SJSA1 (cell line): ENCODE measurements at regions not wholly inside any gene's neighbourhood (a gene's known extent, or its start where the extent isn't known, plus 50 kb on each side); places are given as distances from the start of the nearest gene placed in this dataset.
"Not testable (repeated sequence)": the region's sequence is repeated elsewhere in the genome, so short reads cannot be mapped to it uniquely, and the experiment has no call there.

Experiments
- DNase-seq, 2 experiments: peaks; one replicate each; pipeline ENCODE4 v3.0.0-alpha.2; 2015 to 2020; ENCODE audit warnings: low spot score in 2 of 2, low read depth in 1 of 2
- H3K27ac ChIP-seq: fragments of 250-450 bp; sonication (Bioruptor Pico); 2 replicates; pipeline ENCODE4 v1.5.1; 2020; ENCODE audit warnings: mild to moderate bottlenecking, moderate library complexity
- H3K27me3 ChIP-seq: fragments of 250-450 bp; sonication (Bioruptor Pico); replicated peaks from 2 replicates; pipeline ENCODE4 v1.5.1; 2020; ENCODE audit warnings: mild to moderate bottlenecking, moderate library complexity
- H3K36me3 ChIP-seq: fragments of 250-450 bp; sonication (Bioruptor Pico); 2 replicates; pipeline ENCODE4 v1.5.1; 2020; ENCODE audit warnings: mild to moderate bottlenecking
- H3K4me1 ChIP-seq: fragments of 250-450 bp; sonication (Bioruptor Pico); replicated peaks from 2 replicates; pipeline ENCODE4 v1.6.1; 2021; ENCODE audit warnings: mild to moderate bottlenecking
- H3K4me3 ChIP-seq: fragments of 250-450 bp; sonication (Bioruptor Pico); 2 replicates; pipeline ENCODE4 v1.5.1; 2020; ENCODE audit warnings: mild to moderate bottlenecking
- H3K9me3 ChIP-seq: fragments of 250-450 bp; sonication (Bioruptor Pico); replicated peaks from 2 replicates; pipeline ENCODE4 v1.5.1; 2020; ENCODE audit warnings: mild to moderate bottlenecking

- 0 out of 2 replicates have a peak, but pooled peaks cover 3% of the 10 kb centered on the region for H3K27me3 ChIP-seq
- DNase-seq, result no peak
- H3K36me3 ChIP-seq, result no peaks in the 10 kb centered on the region
- H3K4me1 ChIP-seq, result no peaks in the 10 kb centered on the region
- no peak overlapping the region for H3K4me3 ChIP-seq
- no peak overlapping the region for H3K27ac ChIP-seq
- H3K9me3 ChIP-seq, result no peaks in the 10 kb centered on the region
Observed at GRCh38 chr7:79761876-79762429, 308.5 kb upstream of the MAGI2 start.

- not testable (repeated sequence) for H3K36me3 ChIP-seq, H3K4me3 ChIP-seq, H3K27me3 ChIP-seq, H3K9me3 ChIP-seq, DNase-seq, H3K4me1 ChIP-seq, H3K27ac ChIP-seq
Observed at GRCh38 chr7:79750941-79751340, 297.5 kb upstream of the MAGI2 start.

GRCh38 chr7:79749856-79750255 is 296.4 kb upstream of the MAGI2 start:
- Histone ChIP-seq H3K4me3 (no peak overlapping the region), H3K27me3 (no peaks in the 10 kb centered on the region), H3K36me3 (no peaks in the 10 kb centered on the region), H3K9me3 (no peaks in the 10 kb centered on the region), H3K27ac (no peak overlapping the region), H3K4me1 (no peaks in the 10 kb centered on the region)
- DNase-seq, result no peak

GRCh38 chr7:79741684-79742083 is 288.2 kb upstream of the MAGI2 start:
- Histone ChIP-seq H3K27me3 (peaks cover 3% of the 10 kb centered on the region; the same call in 1 of the 2 replicates), H3K27ac (no peak overlapping the region), H3K4me1 (no peaks in the 10 kb centered on the region), H3K36me3 (no peaks in the 10 kb centered on the region), H3K4me3 (no peak overlapping the region), H3K9me3 (no peaks in the 10 kb centered on the region)
- DNase-seq, result no peak

- DNase-seq, result no peak
Observed at GRCh38 chr7:79740076-79740475, 286.6 kb upstream of the MAGI2 start.

GRCh38 chr7:79739036-79739709 is 285.7 kb upstream of the MAGI2 start:
- not testable (repeated sequence) for H3K4me1 ChIP-seq, H3K36me3 ChIP-seq, H3K9me3 ChIP-seq, H3K27ac ChIP-seq, H3K4me3 ChIP-seq, H3K27me3 ChIP-seq, DNase-seq

More at GRCh38 chr7:79740076-79740475, 286.6 kb upstream of the MAGI2 start:
- no peaks in the 10 kb centered on the region for H3K4me1 ChIP-seq
- no peak overlapping the region for H3K4me3 ChIP-seq
- no peaks in the 10 kb centered on the region for H3K9me3 ChIP-seq
- H3K36me3 ChIP-seq, result no peaks in the 10 kb centered on the region
- peaks cover 7% of the 10 kb centered on the region; the same call in 1 of the 2 replicates for H3K27me3 ChIP-seq
- no peak overlapping the region for H3K27ac ChIP-seq

- Histone ChIP-seq H3K36me3 (no peaks in the 10 kb centered on the region), H3K4me3 (no peak overlapping the region), H3K27me3 (0 out of 2 replicates have a peak, but pooled peaks cover 4% of the 10 kb centered on the region), H3K9me3 (no peaks in the 10 kb centered on the region), H3K4me1 (no peaks in the 10 kb centered on the region), H3K27ac (no peak overlapping the region)
- DNase-seq, result no peak
Observed at GRCh38 chr7:79736418-79736817, 283.0 kb upstream of the MAGI2 start.

- no peak for DNase-seq
- Histone ChIP-seq H3K4me1 (no peaks in the 10 kb centered on the region), H3K36me3 (no peaks in the 10 kb centered on the region), H3K27me3 (0 out of 2 replicates have a peak, but pooled peaks cover 4% of the 10 kb centered on the region), H3K9me3 (no peaks in the 10 kb centered on the region), H3K27ac (no peak overlapping the region), H3K4me3 (no peak overlapping the region)
Observed at GRCh38 chr7:79735012-79735411, 281.5 kb upstream of the MAGI2 start.

GRCh38 chr7:79734181-79734580 is 280.7 kb upstream of the MAGI2 start:
- H3K9me3 ChIP-seq, result no peaks in the 10 kb centered on the region
- H3K27ac ChIP-seq, result no peak overlapping the region
- no peaks in the 10 kb centered on the region for H3K4me1 ChIP-seq
- no peaks in the 10 kb centered on the region for H3K36me3 ChIP-seq
- H3K4me3 ChIP-seq, result no peak overlapping the region
- no peak for DNase-seq
- H3K27me3 ChIP-seq, result 0 out of 2 replicates have a peak, but pooled peaks cover 4% of the 10 kb centered on the region

GRCh38 chr7:79732535-79732934 is 279.1 kb upstream of the MAGI2 start:
- H3K4me1 ChIP-seq, result no peaks in the 10 kb centered on the region

GRCh38 chr7:79730971-79731370 is 277.5 kb upstream of the MAGI2 start:
- no peak for DNase-seq
- Histone ChIP-seq H3K9me3 (no peaks in the 10 kb centered on the region), H3K27ac (no peak overlapping the region), H3K36me3 (no peaks in the 10 kb centered on the region), H3K27me3 (0 out of 2 replicates have a peak, but pooled peaks cover under 1% of the 10 kb centered on the region), H3K4me3 (no peak overlapping the region), H3K4me1 (no peaks in the 10 kb centered on the region)

More at GRCh38 chr7:79732535-79732934, 279.1 kb upstream of the MAGI2 start:
- Histone ChIP-seq H3K4me3 (no peak overlapping the region), H3K27me3 (0 out of 2 replicates have a peak, but pooled peaks cover 4% of the 10 kb centered on the region), H3K27ac (no peak overlapping the region), H3K36me3 (no peaks in the 10 kb centered on the region), H3K9me3 (no peaks in the 10 kb centered on the region)
- no peak for DNase-seq

- Histone ChIP-seq H3K4me3 (no peak overlapping the region), H3K36me3 (no peaks in the 10 kb centered on the region), H3K27ac (no peak overlapping the region), H3K27me3 (no peaks in the 10 kb centered on the region), H3K4me1 (no peaks in the 10 kb centered on the region), H3K9me3 (no peaks in the 10 kb centered on the region)
- DNase-seq, result no peak
Observed at GRCh38 chr7:79723833-79724618, 270.6 kb upstream of the MAGI2 start.

- DNase-seq, result no peak
- H3K9me3 ChIP-seq, result no peaks in the 10 kb centered on the region
- H3K36me3 ChIP-seq, result no peaks in the 10 kb centered on the region
- H3K27me3 ChIP-seq, result no peaks in the 10 kb centered on the region
- H3K4me1 ChIP-seq, result no peaks in the 10 kb centered on the region
- H3K4me3 ChIP-seq, result no peak overlapping the region
- no peak overlapping the region for H3K27ac ChIP-seq
Observed at GRCh38 chr7:79722217-79722616, 268.8 kb upstream of the MAGI2 start.

GRCh38 chr7:79719216-79719615 is 265.7 kb upstream of the MAGI2 start:
- 0 out of 2 replicates have a peak, but pooled peaks cover 2% of the 10 kb centered on the region for H3K27me3 ChIP-seq
- no peak for DNase-seq
- H3K9me3 ChIP-seq, result no peaks in the 10 kb centered on the region
- H3K36me3 ChIP-seq, result no peaks in the 10 kb centered on the region
- no peaks in the 10 kb centered on the region for H3K4me1 ChIP-seq
- no peak overlapping the region for H3K27ac ChIP-seq
- no peak overlapping the region for H3K4me3 ChIP-seq
